T-helper 2 cell treated with Interferon-gamma antibody and Interleukin-4, amounts not matched to agents 100 ng/mL and 5 ng/mL, for 36 hours (primary cell): ENCODE measurements at regions not wholly inside any gene's neighbourhood (a gene's known extent, or its start where the extent isn't known, plus 50 kb on each side); places are given as distances from the start of the nearest gene placed in this dataset.

ENCODE experiments used
- intact Hi-C: fragments of 100-400 bp; cut with micrococcal nuclease; formaldehyde crosslinking; loops from one replicate; pipeline ENCODE4 v1.15.1; 2023

DNA sequence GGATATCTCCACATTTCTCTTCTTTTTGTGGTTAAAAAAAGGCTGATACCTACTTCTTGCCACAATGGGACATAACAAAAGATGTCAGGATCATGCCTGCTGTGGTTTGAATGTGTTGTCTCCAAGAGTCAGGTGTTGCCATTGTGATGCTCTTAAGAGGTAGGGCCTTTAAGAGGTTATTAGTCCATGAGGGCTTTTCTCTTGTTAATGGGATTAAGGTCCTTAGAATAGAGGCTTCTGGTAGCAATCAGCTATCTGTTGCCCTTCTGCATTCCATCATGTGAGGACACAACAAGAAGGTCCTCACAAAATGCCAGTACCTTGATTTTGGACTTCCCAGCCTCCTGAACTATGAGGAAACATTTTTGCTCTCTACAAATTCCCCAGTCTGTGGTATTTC lies 191.4 kb downstream of the GBA3 start:
- intact Hi-C loops = no loop called here

- intact Hi-C loops = no loop called here
These were observed 188.7 kb downstream of the GBA3 start for GRCh38 chr4:22881411-22881810.

DNA sequence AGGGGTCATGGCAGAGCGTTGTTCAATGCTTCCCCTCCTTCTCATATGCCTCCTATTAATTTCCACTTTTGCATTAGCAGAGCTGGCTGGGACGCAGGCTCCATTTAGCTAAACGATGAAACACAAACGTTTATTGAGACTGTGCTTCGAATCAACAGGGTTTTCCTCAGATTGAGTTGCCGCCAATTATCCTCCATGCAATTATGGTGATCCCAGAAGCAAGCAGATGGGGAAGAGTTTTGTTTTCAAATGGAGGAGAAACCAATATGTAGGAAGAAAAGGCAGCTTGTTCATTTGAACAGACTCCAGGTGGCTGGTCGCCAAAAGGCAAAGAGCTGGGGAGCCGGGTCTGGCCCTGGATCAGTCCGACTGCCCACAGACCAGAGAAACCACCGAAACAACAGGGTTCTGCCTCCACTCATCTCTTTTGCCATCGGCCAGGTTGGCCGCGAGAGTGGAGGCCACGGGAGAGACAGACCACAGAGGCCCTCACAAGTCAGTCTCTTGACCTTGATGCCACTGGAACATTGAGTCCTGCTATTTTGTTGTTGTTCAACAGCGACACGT lies 184.8 kb downstream of the GBA3 start:
- intact Hi-C loops = no loop called here

DNA sequence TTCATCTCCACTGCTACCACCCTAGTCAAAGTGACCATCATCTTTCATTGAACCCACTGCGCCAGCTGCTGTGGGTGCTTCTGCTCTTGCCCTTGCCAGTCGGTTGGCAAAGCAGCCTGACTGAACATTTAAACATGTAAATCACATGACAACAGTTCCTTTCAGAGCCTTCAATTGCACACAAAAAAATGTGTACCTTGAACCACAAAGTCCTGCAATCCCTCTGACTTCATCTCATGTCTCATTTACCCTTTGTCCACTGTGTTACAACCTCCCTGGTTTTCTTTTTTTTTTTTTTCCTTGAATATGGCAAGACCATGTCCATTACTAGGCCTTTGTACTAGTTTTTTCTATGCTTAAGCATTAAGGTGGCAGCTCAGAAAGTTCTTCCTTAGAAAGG lies 183.5 kb downstream of the GBA3 start:
- intact Hi-C loops = no loop called here

- intact Hi-C loops = no loop called here
These were observed 183.0 kb downstream of the GBA3 start for GRCh38 chr4:22875587-22876257.

- intact Hi-C loops = no loop called here
These were observed 181.7 kb downstream of the GBA3 start for GRCh38 chr4:22874334-22874912.

DNA sequence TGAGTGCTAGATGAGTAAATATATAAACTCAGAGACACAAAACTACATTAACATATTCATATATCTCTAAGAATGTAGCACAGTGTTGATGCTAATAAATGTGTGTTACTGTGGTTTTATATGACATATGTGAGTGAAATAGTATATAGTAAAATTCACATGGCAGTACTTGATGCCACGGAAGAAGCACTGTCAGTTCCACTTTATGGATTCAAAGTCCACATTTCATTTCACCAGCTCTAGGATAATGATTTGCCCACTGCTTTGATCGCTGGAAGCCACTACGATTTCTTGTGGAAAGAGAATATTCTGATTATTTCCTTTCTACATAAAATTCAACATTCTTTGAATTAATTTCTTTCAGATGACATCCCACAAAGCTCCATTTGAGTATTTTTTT lies 181.2 kb downstream of the GBA3 start:
- intact Hi-C loops = no loop called here

DNA sequence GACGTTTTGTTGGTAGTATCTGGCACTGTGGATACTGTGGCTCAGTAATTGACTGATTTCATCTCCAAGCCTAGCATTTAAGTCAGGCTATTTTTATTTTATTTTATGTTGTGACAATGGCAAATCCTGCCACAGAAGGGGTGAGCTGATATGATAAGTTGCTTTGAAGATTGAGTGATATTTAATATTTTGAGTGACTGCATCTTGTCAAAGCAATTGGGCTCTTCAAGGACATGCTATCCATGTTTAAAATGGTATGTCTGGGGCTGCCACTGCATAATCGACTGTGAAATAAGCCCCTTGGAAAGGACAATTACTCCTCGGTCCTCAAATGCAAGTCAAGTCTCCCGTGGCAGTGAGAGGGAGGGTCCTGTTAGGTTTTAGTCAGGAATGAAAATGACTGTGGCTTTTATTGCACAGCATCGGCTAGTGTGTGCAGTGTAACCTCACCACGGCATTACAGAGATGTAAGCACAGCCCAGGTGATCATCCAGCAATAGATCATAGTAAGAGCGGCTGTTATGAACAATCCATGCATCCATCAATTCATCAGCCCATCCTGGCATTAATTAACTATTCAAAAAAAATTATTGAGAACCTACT lies 178.2 kb downstream of the GBA3 start:
- intact Hi-C loops = no loop called here

GRCh38 chr4:22869235-22869634 lies 176.5 kb downstream of the GBA3 start:
- intact Hi-C loops = no loop called here
